ENCODE measurements at regions not wholly inside any gene's neighbourhood (a gene's known extent, or its start where the extent isn't known, plus 50 kb on each side); places are given as distances from the start of the nearest gene placed in this dataset.

DNA sequence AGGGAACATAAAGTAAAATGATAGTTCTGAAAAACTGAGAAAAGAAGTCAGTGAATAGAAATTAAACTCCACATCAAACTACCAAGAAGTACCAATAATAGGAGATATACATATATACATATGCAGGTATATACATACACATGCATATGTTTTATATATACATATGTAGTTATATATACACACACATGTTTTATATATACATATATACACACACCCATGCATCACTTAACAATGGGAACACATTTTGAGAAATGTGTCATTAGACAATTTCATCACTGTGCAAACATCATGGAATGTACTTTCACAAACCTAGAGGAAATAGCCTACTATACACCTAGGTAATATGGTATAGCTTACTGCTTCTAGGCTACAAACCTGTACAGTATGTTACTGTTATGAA is 626.8 kb upstream of the PCDH9 start:
- H3K27me3 ChIP-seq (ENCODE audit: insufficient read depth, poor library complexity, severe bottlenecking): no peaks in the 10 kb centered on the region
- H3K4me3 ChIP-seq (replicated peaks; ENCODE audit: insufficient read depth, low read length): no peak overlapping the region
- H3K27ac ChIP-seq (replicated peaks): no peak overlapping the region
- no peak for DNase-seq (ENCODE audit: low read depth in 1 of 2, low spot score in 1 of 2)
- TF ChIP-seq, protein P1, sequence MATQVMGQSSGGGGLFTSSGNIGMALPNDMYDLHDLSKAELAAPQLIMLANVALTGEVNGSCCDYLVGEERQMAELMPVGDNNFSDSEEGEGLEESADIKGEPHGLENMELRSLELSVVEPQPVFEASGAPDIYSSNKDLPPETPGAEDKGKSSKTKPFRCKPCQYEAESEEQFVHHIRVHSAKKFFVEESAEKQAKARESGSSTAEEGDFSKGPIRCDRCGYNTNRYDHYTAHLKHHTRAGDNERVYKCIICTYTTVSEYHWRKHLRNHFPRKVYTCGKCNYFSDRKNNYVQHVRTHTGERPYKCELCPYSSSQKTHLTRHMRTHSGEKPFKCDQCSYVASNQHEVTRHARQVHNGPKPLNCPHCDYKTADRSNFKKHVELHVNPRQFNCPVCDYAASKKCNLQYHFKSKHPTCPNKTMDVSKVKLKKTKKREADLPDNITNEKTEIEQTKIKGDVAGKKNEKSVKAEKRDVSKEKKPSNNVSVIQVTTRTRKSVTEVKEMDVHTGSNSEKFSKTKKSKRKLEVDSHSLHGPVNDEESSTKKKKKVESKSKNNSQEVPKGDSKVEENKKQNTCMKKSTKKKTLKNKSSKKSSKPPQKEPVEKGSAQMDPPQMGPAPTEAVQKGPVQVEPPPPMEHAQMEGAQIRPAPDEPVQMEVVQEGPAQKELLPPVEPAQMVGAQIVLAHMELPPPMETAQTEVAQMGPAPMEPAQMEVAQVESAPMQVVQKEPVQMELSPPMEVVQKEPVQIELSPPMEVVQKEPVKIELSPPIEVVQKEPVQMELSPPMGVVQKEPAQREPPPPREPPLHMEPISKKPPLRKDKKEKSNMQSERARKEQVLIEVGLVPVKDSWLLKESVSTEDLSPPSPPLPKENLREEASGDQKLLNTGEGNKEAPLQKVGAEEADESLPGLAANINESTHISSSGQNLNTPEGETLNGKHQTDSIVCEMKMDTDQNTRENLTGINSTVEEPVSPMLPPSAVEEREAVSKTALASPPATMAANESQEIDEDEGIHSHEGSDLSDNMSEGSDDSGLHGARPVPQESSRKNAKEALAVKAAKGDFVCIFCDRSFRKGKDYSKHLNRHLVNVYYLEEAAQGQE (IDR thresholded peaks at IDR 0.05; ENCODE audit: insufficient replicate concordance, low read depth): no peak
- TF ChIP-seq, protein P2, sequence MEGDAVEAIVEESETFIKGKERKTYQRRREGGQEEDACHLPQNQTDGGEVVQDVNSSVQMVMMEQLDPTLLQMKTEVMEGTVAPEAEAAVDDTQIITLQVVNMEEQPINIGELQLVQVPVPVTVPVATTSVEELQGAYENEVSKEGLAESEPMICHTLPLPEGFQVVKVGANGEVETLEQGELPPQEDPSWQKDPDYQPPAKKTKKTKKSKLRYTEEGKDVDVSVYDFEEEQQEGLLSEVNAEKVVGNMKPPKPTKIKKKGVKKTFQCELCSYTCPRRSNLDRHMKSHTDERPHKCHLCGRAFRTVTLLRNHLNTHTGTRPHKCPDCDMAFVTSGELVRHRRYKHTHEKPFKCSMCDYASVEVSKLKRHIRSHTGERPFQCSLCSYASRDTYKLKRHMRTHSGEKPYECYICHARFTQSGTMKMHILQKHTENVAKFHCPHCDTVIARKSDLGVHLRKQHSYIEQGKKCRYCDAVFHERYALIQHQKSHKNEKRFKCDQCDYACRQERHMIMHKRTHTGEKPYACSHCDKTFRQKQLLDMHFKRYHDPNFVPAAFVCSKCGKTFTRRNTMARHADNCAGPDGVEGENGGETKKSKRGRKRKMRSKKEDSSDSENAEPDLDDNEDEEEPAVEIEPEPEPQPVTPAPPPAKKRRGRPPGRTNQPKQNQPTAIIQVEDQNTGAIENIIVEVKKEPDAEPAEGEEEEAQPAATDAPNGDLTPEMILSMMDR (IDR thresholded peaks at IDR 0.05; ENCODE audit: insufficient read depth, low read length): no peak
- no peak for TF ChIP-seq POLR2AphosphoS5 (IDR thresholded peaks at IDR 0.05; ENCODE audit: low read depth)
- no peak for TF ChIP-seq SPI1 (IDR thresholded peaks at IDR 0.05; ENCODE audit: borderline replicate concordance, low read depth)
- TF ChIP-seq GABPA (IDR thresholded peaks at IDR 0.05; ENCODE audit: low read depth): no peak

DNA sequence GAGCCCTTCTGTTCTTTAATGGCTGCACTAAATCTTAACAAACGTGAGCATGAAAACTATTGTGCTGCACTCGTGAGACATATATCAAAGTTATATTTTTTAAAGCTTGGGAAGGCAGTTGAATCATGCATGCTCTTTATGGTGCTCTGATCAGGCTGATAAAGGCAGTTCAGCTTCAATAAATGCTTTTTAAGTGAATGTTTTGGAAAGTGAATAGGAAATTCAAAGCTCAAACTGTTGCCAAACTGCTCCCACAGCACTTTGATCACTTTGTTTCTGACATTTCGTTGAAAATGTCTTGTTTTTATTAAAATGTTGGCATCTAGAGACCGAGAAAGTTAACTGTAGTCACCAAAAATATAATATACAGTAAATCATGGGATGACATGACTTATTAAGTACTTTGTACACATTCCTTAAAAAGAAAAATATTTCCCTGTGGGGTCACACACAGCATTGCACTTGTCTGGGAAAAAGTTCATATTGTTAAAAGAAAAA is 625.7 kb upstream of the PCDH9 start:
- H3K27me3 ChIP-seq (ENCODE audit: insufficient read depth, poor library complexity, severe bottlenecking): no peaks in the 10 kb centered on the region
- TF ChIP-seq POLR2AphosphoS5 (IDR thresholded peaks at IDR 0.05; ENCODE audit: low read depth): no peak
- TF ChIP-seq, protein P1 (IDR thresholded peaks at IDR 0.05; ENCODE audit: insufficient replicate concordance, low read depth): no peak
- TF ChIP-seq, protein P2 (IDR thresholded peaks at IDR 0.05; ENCODE audit: insufficient read depth, low read length): no peak
- no peak for TF ChIP-seq SPI1 (IDR thresholded peaks at IDR 0.05; ENCODE audit: borderline replicate concordance, low read depth)
- TF ChIP-seq GABPA (IDR thresholded peaks at IDR 0.05; ENCODE audit: low read depth): no peak
- H3K4me3 ChIP-seq (replicated peaks; ENCODE audit: insufficient read depth, low read length): no peak overlapping the region
- H3K27ac ChIP-seq (replicated peaks): no peak overlapping the region
- no peak for DNase-seq (ENCODE audit: low read depth in 1 of 2, low spot score in 1 of 2)

DNA sequence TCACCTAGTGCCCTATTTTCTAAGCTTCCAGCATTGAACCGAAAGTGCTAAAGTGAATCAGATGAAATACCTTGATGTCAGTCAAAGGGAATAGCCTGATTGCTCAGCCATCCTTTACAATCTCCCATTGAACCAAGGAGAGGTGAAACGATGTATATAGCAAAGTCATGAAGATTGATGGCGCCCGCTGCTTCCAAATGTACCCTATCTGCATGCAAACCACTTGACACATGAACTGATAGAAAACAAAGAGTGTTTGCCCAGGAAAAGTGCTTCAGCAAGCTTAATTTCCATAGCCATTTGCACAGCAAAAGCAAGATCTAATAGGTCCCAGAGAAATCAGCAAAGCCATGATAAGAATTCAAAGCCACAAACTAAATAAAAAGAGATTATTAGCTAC is 624.9 kb upstream of the PCDH9 start:
- Histone ChIP-seq H3K27ac (replicated peaks) (no peak overlapping the region), H3K4me3 (replicated peaks; ENCODE audit: insufficient read depth, low read length) (no peak overlapping the region), H3K27me3 (ENCODE audit: insufficient read depth, poor library complexity, severe bottlenecking) (no peaks in the 10 kb centered on the region)
- TF ChIP-seq, protein P1 (IDR thresholded peaks at IDR 0.05; ENCODE audit: insufficient replicate concordance, low read depth): no peak
- DNase-seq (ENCODE audit: low read depth in 1 of 2, low spot score in 1 of 2): no peak

DNA sequence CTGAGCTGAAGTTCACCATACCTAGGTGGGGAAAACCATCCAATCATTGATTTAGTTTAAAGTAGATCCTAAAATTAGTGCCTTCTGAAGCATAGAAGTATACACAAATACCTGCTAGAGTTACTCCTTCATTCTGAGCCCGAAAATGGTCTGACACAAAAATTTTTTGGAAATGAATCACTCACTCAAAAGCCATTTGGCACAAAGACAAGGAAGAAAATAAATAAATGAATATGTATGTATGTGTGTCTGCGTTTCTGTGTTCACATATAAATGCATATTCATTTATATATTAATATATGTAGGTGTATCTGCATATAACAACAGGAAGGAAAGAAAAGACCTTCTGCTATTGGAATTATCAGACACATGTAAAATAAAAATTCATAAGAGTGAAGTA is 614.4 kb upstream of the PCDH9 start:
- Histone ChIP-seq H3K27ac (replicated peaks) (no peak overlapping the region), H3K27me3 (ENCODE audit: insufficient read depth, poor library complexity, severe bottlenecking) (no peaks in the 10 kb centered on the region), H3K4me3 (replicated peaks; ENCODE audit: insufficient read depth, low read length) (no peak overlapping the region)
- no peak for DNase-seq (ENCODE audit: low read depth in 1 of 2, low spot score in 1 of 2)
- TF ChIP-seq SPI1 (IDR thresholded peaks at IDR 0.05; ENCODE audit: borderline replicate concordance, low read depth): no peak
- TF ChIP-seq GABPA (IDR thresholded peaks at IDR 0.05; ENCODE audit: low read depth): no peak

Data from HL-60 (cell line).